BJ (cell line): ENCODE measurements at regions not wholly inside any gene's neighbourhood (a gene's known extent, or its start where the extent isn't known, plus 50 kb on each side); places are given as distances from the start of the nearest gene placed in this dataset.
A peak's percentile ranks its signal among the peaks of the same experiment; 100 is the strongest.

Experiments used
- CTCF ChIA-PET: fragments of 350-600 bp; formaldehyde crosslinking; extraction: SDS; loops from one replicate; lab custom pipeline; 2021; ENCODE audit warnings: antibody characterized with exemption, inconsistent platforms; lab: Yijun Ruan, JAX
- POLR2A ChIA-PET: fragments of 300-600 bp; sonication (Branson Sonifier 250); formaldehyde crosslinking; extraction: SDS; loops from one replicate; lab custom pipeline; 2021; ENCODE audit warnings: antibody characterized with exemption; lab: Charles Lee
- DNase-seq: peaks from one replicate; pipeline ENCODE4 v3.0.0-alpha.2; 2011; ENCODE audit warnings: low read depth
- H3K27me3 ChIP-seq: 2 replicates; pipeline ENCODE4 v1.6.0; 2011; ENCODE audit warnings: low read length; ENCODE audit not compliant: control insufficient read depth, insufficient read depth
- H3K36me3 ChIP-seq: 2 replicates; pipeline ENCODE4 v1.5.1; 2011; ENCODE audit warnings: low read length; ENCODE audit not compliant: control insufficient read depth, insufficient read depth
- H3K4me3 ChIP-seq: 2 replicates; pipeline ENCODE4 v1.5.1; 2011; ENCODE audit warnings: low read depth, mild to moderate bottlenecking, control low read depth, low read length
- TF ChIP-seq, protein P1 (sequence below): IDR thresholded peaks from 2 replicates; pipeline ENCODE4 v1.5.1; 2011; ENCODE audit warnings: low read depth, mild to moderate bottlenecking, control low read depth, inconsistent platforms, low read length, moderate library complexity; ENCODE audit not compliant: insufficient read depth

DNA sequence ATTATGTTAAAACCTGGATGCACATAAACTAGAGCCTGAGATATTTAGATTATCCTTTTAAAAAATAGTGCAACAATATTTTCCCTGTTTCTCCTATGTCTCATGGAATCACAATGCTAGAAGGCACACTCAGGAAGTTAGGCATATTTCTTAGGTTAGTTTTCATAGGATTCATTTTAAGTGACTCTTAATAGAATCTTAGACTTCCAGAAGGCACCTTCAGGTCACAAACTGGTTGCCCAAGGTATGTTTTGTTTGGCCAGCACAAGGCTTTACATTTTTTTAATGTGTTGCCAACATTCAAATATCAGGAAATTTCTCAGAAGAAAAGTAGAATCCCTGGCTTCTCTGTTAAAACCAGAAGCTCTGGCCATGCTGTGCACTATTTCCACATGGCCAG, 129.3 kb downstream of the LNPK start:
- Histone ChIP-seq H3K4me3 (no peak overlapping the region), H3K27me3 (no peaks in the 10 kb centered on the region), H3K36me3 (no peaks in the 10 kb centered on the region)
- CTCF ChIA-PET: no interaction called here
- DNase-seq: no peak
- TF ChIP-seq, protein P1, sequence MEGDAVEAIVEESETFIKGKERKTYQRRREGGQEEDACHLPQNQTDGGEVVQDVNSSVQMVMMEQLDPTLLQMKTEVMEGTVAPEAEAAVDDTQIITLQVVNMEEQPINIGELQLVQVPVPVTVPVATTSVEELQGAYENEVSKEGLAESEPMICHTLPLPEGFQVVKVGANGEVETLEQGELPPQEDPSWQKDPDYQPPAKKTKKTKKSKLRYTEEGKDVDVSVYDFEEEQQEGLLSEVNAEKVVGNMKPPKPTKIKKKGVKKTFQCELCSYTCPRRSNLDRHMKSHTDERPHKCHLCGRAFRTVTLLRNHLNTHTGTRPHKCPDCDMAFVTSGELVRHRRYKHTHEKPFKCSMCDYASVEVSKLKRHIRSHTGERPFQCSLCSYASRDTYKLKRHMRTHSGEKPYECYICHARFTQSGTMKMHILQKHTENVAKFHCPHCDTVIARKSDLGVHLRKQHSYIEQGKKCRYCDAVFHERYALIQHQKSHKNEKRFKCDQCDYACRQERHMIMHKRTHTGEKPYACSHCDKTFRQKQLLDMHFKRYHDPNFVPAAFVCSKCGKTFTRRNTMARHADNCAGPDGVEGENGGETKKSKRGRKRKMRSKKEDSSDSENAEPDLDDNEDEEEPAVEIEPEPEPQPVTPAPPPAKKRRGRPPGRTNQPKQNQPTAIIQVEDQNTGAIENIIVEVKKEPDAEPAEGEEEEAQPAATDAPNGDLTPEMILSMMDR: no peak
- POLR2A ChIA-PET: no interaction called here

DNA sequence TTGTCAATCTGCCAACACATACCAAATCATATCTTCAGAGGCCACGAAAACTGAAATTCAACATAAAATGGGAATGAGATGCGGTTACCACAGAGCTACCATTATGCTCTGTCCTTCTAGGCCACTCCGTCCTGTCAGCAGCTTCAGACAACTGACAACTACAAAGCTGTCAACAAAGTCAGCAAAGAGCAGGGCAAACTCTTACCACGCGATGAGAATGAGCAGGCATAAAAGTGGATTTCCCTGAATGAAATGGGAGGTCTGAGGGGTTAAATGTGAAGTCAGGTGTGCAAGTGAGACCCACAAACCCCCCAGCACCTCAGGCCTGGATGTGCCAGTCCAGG, 130.1 kb downstream of the LNPK start:
- Histone ChIP-seq H3K27me3 (no peaks in the 10 kb centered on the region), H3K4me3 (no peak overlapping the region), H3K36me3 (no peaks in the 10 kb centered on the region)
- ChIA-PET POLR2A (no interaction called here), CTCF (no interaction called here)
- no peak for DNase-seq
- TF ChIP-seq, protein P1: no peak

DNA sequence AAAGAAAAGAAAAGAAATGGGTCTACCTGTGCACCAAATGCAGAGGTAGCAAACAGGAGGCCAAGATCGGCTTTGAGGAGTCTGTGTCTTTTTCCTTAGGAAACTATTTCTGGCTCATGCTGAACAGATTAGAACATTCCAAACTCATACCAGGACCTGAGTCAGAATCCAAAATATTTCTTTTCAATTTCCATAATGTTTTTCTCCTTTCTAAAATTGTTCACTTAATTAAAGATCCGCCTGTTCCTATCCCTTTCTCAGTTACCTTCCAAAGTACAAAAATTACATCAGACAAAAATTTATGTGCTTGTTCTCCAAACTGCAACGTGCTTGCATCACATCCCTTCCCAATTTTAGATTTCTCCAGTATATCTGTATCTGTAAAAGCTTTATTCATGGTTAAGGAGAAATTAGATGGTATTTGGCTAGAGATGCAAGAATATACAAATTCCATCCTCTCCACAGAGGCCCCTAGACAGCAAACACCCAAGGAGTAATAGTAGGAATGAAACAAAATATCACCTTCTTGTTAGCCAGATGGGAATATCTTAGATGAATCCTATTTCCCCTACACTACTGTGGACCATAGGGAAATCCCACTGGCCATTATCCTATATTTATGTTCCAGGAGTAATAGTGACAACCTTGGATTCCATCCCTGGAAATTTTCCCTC, 130.6 kb downstream of the LNPK start:
- TF ChIP-seq, protein P1: no peak
- Histone ChIP-seq H3K36me3 (no peaks in the 10 kb centered on the region), H3K27me3 (no peaks in the 10 kb centered on the region), H3K4me3 (no peak overlapping the region)
- ChIA-PET CTCF (no interaction called here), POLR2A (no interaction called here)
- DNase-seq: peak; percentile 41

DNA sequence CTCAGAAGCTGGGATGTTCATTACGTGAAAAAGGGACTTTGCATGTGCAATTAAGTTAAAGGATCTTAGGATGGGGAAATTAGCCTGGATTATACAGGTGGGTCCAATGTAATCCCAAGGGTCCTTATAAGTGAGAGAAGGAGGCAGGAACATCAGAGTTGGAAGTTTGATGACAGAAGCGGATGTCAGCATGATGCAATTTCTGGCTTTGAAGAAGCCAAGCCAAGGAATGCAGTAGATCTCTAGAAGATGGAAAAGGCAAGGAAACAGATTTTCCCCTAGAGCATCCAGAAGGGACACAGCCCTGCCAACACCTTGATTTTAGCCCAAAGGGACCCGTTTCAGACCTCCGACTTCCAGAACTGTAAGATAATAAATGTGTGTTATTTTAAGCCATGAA, 136.4 kb downstream of the LNPK start:
- ChIA-PET POLR2A (no interaction called here), CTCF (no interaction called here)
- no peaks in the 10 kb centered on the region for H3K27me3 ChIP-seq
- no peak for DNase-seq
- TF ChIP-seq, protein P1: no peak
- H3K4me3 ChIP-seq: no peak overlapping the region
- no peaks in the 10 kb centered on the region for H3K36me3 ChIP-seq

DNA sequence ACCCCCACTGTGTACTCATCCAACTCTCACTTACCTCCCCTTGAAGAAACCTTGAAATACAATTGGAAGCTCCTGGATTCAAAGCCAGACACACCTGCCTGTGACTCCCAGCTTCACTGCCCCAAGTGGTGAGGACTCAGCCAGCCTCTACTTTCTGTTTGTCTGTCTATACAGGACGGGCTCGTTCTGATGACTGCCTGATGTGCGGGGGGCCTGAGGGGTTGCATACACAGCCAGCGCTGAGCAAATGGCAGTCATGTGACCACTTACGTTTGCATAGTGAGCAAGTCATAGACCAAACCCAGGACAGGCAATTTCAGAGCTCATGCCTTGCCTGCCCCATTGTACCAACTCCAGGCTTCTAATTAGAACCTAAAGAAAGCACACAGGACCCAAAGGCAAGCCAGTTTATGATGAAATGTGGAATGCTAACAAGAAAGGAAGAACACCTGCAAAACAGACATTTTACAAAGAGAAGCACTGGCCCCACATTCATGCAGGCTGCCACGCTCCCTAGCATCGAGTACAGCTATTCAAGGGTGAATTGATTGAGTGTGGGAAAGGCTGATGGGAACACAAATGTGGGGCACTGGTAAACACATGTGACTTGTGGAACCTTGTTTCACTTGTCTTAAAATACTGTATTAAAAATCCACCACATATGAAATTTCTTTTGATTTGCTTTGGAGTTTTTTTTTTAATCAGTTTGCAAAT, 137.8 kb downstream of the LNPK start:
- no peak for DNase-seq
- POLR2A ChIA-PET: interaction anchor here (0.6 kb wide), 1 partner anchor 78 kb away, joined by 6 read pairs; no protein-coding TSS in a partner anchor
- Histone ChIP-seq H3K36me3 (no peaks in the 10 kb centered on the region), H3K4me3 (no peak overlapping the region), H3K27me3 (no peaks in the 10 kb centered on the region)
- TF ChIP-seq, protein P1: 0 out of 2 replicates have a peak, but pooled peaks have one; percentile 1
- CTCF ChIA-PET: interaction anchor here (1.0 to 1.2 kb wide), 3 partner anchors 9 to 58 kb away, joined by 3 read pairs; no protein-coding TSS in a partner anchor
